ENCODE measurements at regions not wholly inside any gene's neighbourhood (a gene's known extent, or its start where the extent isn't known, plus 50 kb on each side); places are given as distances from the start of the nearest gene placed in this dataset.
"Not testable (repeated sequence)": the region's sequence is repeated elsewhere in the genome, so short reads cannot be mapped to it uniquely, and the experiment has no call there.

GRCh38 chr12:78359520-78359919, 505.1 kb upstream of the SYT1 start:
- no peak overlapping the region for H3K27ac ChIP-seq
- CTCF ChIA-PET: no interaction called here
- DNase-seq (ENCODE audit: low spot score): no peak
- TF ChIP-seq CTCF (conservative IDR thresholded peaks at IDR 0.05; ENCODE audit: low read depth): no peak
- POLR2A ChIA-PET (ENCODE audit: low non-redundant PET): no interaction called here

- no peak overlapping the region for H3K27ac ChIP-seq
- ChIA-PET CTCF (no interaction called here), POLR2A (ENCODE audit: low non-redundant PET) (no interaction called here)
- no peak for DNase-seq (ENCODE audit: low spot score)
- no peak for TF ChIP-seq CTCF (conservative IDR thresholded peaks at IDR 0.05; ENCODE audit: low read depth)
Observed at GRCh38 chr12:78361683-78362082, 502.9 kb upstream of the SYT1 start.

- no peak overlapping the region for H3K27ac ChIP-seq
- ChIA-PET POLR2A (ENCODE audit: low non-redundant PET) (no interaction called here), CTCF (interaction anchor here (0.6 kb wide), 2 partner anchors 11 to 225 kb away, joined by 4 to 6 read pairs; no protein-coding TSS in a partner anchor)
- no peak for DNase-seq (ENCODE audit: low spot score)
- TF ChIP-seq CTCF (conservative IDR thresholded peaks at IDR 0.05; ENCODE audit: low read depth): no peak
Observed at GRCh38 chr12:78371284-78371683, 493.3 kb upstream of the SYT1 start.

- no peak for TF ChIP-seq CTCF (conservative IDR thresholded peaks at IDR 0.05; ENCODE audit: low read depth)
Observed at GRCh38 chr12:78375461-78375860, 489.1 kb upstream of the SYT1 start.

GRCh38 chr12:78376257-78376656, 488.3 kb upstream of the SYT1 start:
- CTCF ChIA-PET: no interaction called here
- no peak for TF ChIP-seq CTCF (conservative IDR thresholded peaks at IDR 0.05; ENCODE audit: low read depth)
- no peak overlapping the region for H3K27ac ChIP-seq
- DNase-seq (ENCODE audit: low spot score): no peak
- POLR2A ChIA-PET (ENCODE audit: low non-redundant PET): no interaction called here

More at GRCh38 chr12:78375461-78375860, 489.1 kb upstream of the SYT1 start:
- ChIA-PET CTCF (no interaction called here), POLR2A (ENCODE audit: low non-redundant PET) (no interaction called here)
- no peak overlapping the region for H3K27ac ChIP-seq
- DNase-seq (ENCODE audit: low spot score): no peak

- DNase-seq (ENCODE audit: low spot score); POLR2A ChIA-PET (ENCODE audit: low non-redundant PET); CTCF ChIA-PET; H3K27ac ChIP-seq: not testable (repeated sequence)
Observed at GRCh38 chr12:78379065-78379464, 485.5 kb upstream of the SYT1 start.

GRCh38 chr12:78383414-78383813, 481.2 kb upstream of the SYT1 start:
- ChIA-PET CTCF (no interaction called here), POLR2A (ENCODE audit: low non-redundant PET) (no interaction called here)

More at GRCh38 chr12:78383414-78383813, 481.2 kb upstream of the SYT1 start:
- no peak for DNase-seq (ENCODE audit: low spot score)
- H3K27ac ChIP-seq: no peak overlapping the region
- TF ChIP-seq CTCF (conservative IDR thresholded peaks at IDR 0.05; ENCODE audit: low read depth): no peak

Data from RWPE1 (cell line).